Mesenchymal stem cell (in vitro differentiated cells and primary cell): ENCODE measurements at regions not wholly inside any gene's neighbourhood (a gene's known extent, or its start where the extent isn't known, plus 50 kb on each side); places are given as distances from the start of the nearest gene placed in this dataset.

Source experiments
- DNase-seq: peaks from one replicate; pipeline ENCODE4 v3.0.0-alpha.2; 2013
- H2AFZ ChIP-seq: one replicate; pipeline ENCODE4 v1.6.1; 2013; ENCODE audit warnings: low read depth, mild to moderate bottlenecking, control low read depth, inconsistent platforms, low read length, moderate library complexity
- H2AK5ac ChIP-seq: 2 replicates; pipeline ENCODE4 v1.6.1; 2013; ENCODE audit warnings: low read length, moderate library complexity, mild to moderate bottlenecking, inconsistent platforms; ENCODE audit not compliant: severe bottlenecking
- H2BK120ac ChIP-seq: one replicate; pipeline ENCODE4 v1.6.1; 2013; ENCODE audit warnings: low read depth, mild to moderate bottlenecking, inconsistent platforms, low read length, moderate library complexity
- H2BK12ac ChIP-seq, 2 experiments: one replicate each; pipeline ENCODE4 v1.6.1; 2013; ENCODE audit warnings: inconsistent platforms in 2 of 2, low read length in 2 of 2, mild to moderate bottlenecking in 2 of 2, moderate library complexity in 2 of 2, control low read depth in 1 of 2
- H2BK15ac ChIP-seq: one replicate; pipeline ENCODE4 v1.6.1; 2013; ENCODE audit warnings: mild to moderate bottlenecking, low read depth, inconsistent platforms; ENCODE audit not compliant: poor library complexity, severe bottlenecking
- H2BK5ac ChIP-seq: 2 replicates; pipeline ENCODE4 v1.6.1; 2013; ENCODE audit warnings: low read depth, mild to moderate bottlenecking, low read length, control low read depth, inconsistent platforms; ENCODE audit not compliant: poor library complexity, severe bottlenecking
- H3K14ac ChIP-seq, 2 experiments: one replicate each; pipeline ENCODE4 v1.6.1; 2013; ENCODE audit warnings: inconsistent platforms in 2 of 2, low read length in 2 of 2, control low read depth in 1 of 2, mild to moderate bottlenecking in 1 of 2, moderate library complexity in 1 of 2
- H3K18ac ChIP-seq, 2 experiments: one replicate each; pipeline ENCODE4 v1.6.1; 2013; ENCODE audit warnings: inconsistent platforms in 2 of 2, low read length in 2 of 2, control low read depth in 1 of 2, low read depth in 1 of 2, mild to moderate bottlenecking in 1 of 2
- H3K23ac ChIP-seq, 2 experiments: one replicate each; pipeline ENCODE4 v1.6.1; 2013; ENCODE audit warnings: inconsistent platforms in 2 of 2, low read length in 2 of 2, mild to moderate bottlenecking in 2 of 2, moderate library complexity in 2 of 2, control low read depth in 1 of 2
- H3K27ac ChIP-seq: 2 replicates; pipeline ENCODE4 v1.5.1; 2013; ENCODE audit warnings: mild to moderate bottlenecking, moderate library complexity, low read length, control low read depth, inconsistent platforms; ENCODE audit not compliant: poor library complexity, severe bottlenecking
- H3K27me3 ChIP-seq, 2 experiments: 2 replicates each; pipeline versions ENCODE4 v1.6.1 to v1.7.0; 2013; ENCODE audit warnings: low read length in 2 of 2, mild to moderate bottlenecking in 2 of 2, moderate library complexity in 2 of 2, control low read depth in 1 of 2, inconsistent platforms in 1 of 2; ENCODE audit not compliant: control insufficient read depth in 1 of 2, insufficient read depth in 1 of 2
- H3K36me3 ChIP-seq, 2 experiments: 2 replicates each; pipeline versions ENCODE4 v1.6.1 to v1.7.0; 2013; ENCODE audit warnings: low read length in 2 of 2, control low read depth in 1 of 2, inconsistent platforms in 1 of 2, low read depth in 1 of 2, mild to moderate bottlenecking in 1 of 2; ENCODE audit not compliant: insufficient read depth in 2 of 2, control insufficient read depth in 1 of 2
- H3K4ac ChIP-seq, 2 experiments: one replicate each; pipeline ENCODE4 v1.6.1; 2013; ENCODE audit warnings: inconsistent platforms in 2 of 2, low read length in 2 of 2, mild to moderate bottlenecking in 2 of 2, moderate library complexity in 2 of 2, control low read depth in 1 of 2, low read depth in 1 of 2
- H3K4me1 ChIP-seq: 2 replicates; pipeline ENCODE4 v1.6.1; 2013; ENCODE audit warnings: low read depth, low read length, control low read depth; ENCODE audit not compliant: control insufficient read depth, insufficient read depth
- H3K4me2 ChIP-seq: 2 replicates; pipeline ENCODE4 v1.6.1; 2013; ENCODE audit warnings: low read length, mild to moderate bottlenecking, inconsistent platforms; ENCODE audit not compliant: poor library complexity, severe bottlenecking
- H3K4me3 ChIP-seq, 2 experiments: 2 replicates each; pipeline versions ENCODE4 v1.5.1 to v1.7.0; 2013; ENCODE audit warnings: low read length in 2 of 2, mild to moderate bottlenecking in 2 of 2, control low read depth in 1 of 2, low read depth in 1 of 2; ENCODE audit not compliant: insufficient read depth in 1 of 2
- H3K79me1 ChIP-seq: replicated peaks from 2 replicates; pipeline ENCODE4 v1.6.1; 2013; ENCODE audit warnings: mild to moderate bottlenecking, control low read depth, low read length, inconsistent platforms; ENCODE audit not compliant: poor library complexity, severe bottlenecking
- H3K9ac ChIP-seq: 2 replicates; pipeline ENCODE4 v1.7.0; 2013; ENCODE audit warnings: mild to moderate bottlenecking, low read length, moderate library complexity
- H3K9me3 ChIP-seq: 2 replicates; pipeline ENCODE4 v1.7.0; 2013; ENCODE audit warnings: mild to moderate bottlenecking, low read length; ENCODE audit not compliant: control insufficient read depth
- H4K8ac ChIP-seq: one replicate; pipeline ENCODE4 v1.6.1; 2013; ENCODE audit warnings: inconsistent platforms, mild to moderate bottlenecking, low read length, moderate library complexity
- H4K91ac ChIP-seq: one replicate; pipeline ENCODE4 v1.6.1; 2013; ENCODE audit warnings: mild to moderate bottlenecking, low read length, inconsistent platforms
- WGBS: methylation state at CpG from one replicate; pipeline ENCODE4 v1.1.7; 2013; ENCODE audit warnings: mixed read lengths; 5-methylcytosine and 5-hydroxymethylcytosine counted together

- no peak overlapping the region for H3K23ac ChIP-seq
- H3K4me3 ChIP-seq: peak overlapping the region in 1 of 2 experiments; percentile 64
- no peak overlapping the region for H2BK15ac ChIP-seq
- no peak overlapping the region for H3K4ac ChIP-seq
- H3K9me3 ChIP-seq: no peaks in the 10 kb centered on the region
- no peak overlapping the region for H3K4me2 ChIP-seq
- H2AFZ ChIP-seq: no peak overlapping the region
- no peaks in the 10 kb centered on the region for H3K36me3 ChIP-seq
- H2BK5ac ChIP-seq: no peak overlapping the region
- H2BK120ac ChIP-seq: no peak overlapping the region
- H4K8ac ChIP-seq: no peak overlapping the region
- WGBS: 41% methylated on average over 2 of the region's 2 CpGs
- peak overlapping the region; percentile 34 for H3K9ac ChIP-seq
- H2AK5ac ChIP-seq: no peak overlapping the region
- H3K27ac ChIP-seq: no peak overlapping the region
- no peaks in the 10 kb centered on the region for H3K79me1 ChIP-seq
- peak; percentile 56 for DNase-seq
- no peaks in the 10 kb centered on the region for H3K4me1 ChIP-seq
- H4K91ac ChIP-seq: no peak overlapping the region
- H3K18ac ChIP-seq: peak overlapping the region in 1 of 2 experiments; percentile 72
- H2BK12ac ChIP-seq: no peak overlapping the region
- H3K14ac ChIP-seq: no peak overlapping the region
- peaks cover 0 to 3% of the 10 kb centered on the region in 2 experiments for H3K27me3 ChIP-seq
Observed at GRCh38 chr2:75309596-75310463, 110.5 kb upstream of the TACR1 start.

GRCh38 chr2:75303227-75303626 is 103.9 kb upstream of the TACR1 start:
- no peak overlapping the region for H2BK5ac ChIP-seq
- no peak overlapping the region for H2BK120ac ChIP-seq
- H3K4me1 ChIP-seq: no peaks in the 10 kb centered on the region
- H3K36me3 ChIP-seq: no peaks in the 10 kb centered on the region
- no peak overlapping the region for H2AFZ ChIP-seq
- H3K4ac ChIP-seq: no peak overlapping the region
- H2BK12ac ChIP-seq: no peak overlapping the region
- H2BK15ac ChIP-seq: no peak overlapping the region
- no peak overlapping the region for H3K4me2 ChIP-seq
- H4K91ac ChIP-seq: no peak overlapping the region
- no peak overlapping the region for H3K14ac ChIP-seq
- no peaks in the 10 kb centered on the region for H3K79me1 ChIP-seq
- 86% methylated on average over 1 of the region's 1 CpG for WGBS
- H3K23ac ChIP-seq: no peak overlapping the region
- no peak overlapping the region for H4K8ac ChIP-seq
- no peak for DNase-seq
- H3K9ac ChIP-seq: no peak overlapping the region
- H2AK5ac ChIP-seq: no peak overlapping the region
- no peak overlapping the region for H3K4me3 ChIP-seq
- H3K18ac ChIP-seq: no peak overlapping the region
- H3K27me3 ChIP-seq: no peaks in the 10 kb centered on the region
- H3K27ac ChIP-seq: no peak overlapping the region
- peaks cover 3% of the 10 kb centered on the region for H3K9me3 ChIP-seq

- DNase-seq: no peak
- Histone ChIP-seq H3K27me3 (no peaks in the 10 kb centered on the region), H4K91ac (no peak overlapping the region), H3K4me1 (no peaks in the 10 kb centered on the region), H3K18ac (no peak overlapping the region), H3K9ac (no peak overlapping the region), H2BK12ac (no peak overlapping the region), H3K14ac (no peak overlapping the region), H3K79me1 (no peaks in the 10 kb centered on the region), H3K4me3 (no peak overlapping the region), H2BK5ac (no peak overlapping the region), H2BK15ac (no peak overlapping the region), H3K36me3 (no peaks in the 10 kb centered on the region), H4K8ac (no peak overlapping the region), H3K23ac (no peak overlapping the region), H3K4ac (no peak overlapping the region), H2AFZ (no peak overlapping the region), H3K27ac (no peak overlapping the region), H2AK5ac (no peak overlapping the region), H3K4me2 (no peak overlapping the region), H3K9me3 (no peaks in the 10 kb centered on the region), H2BK120ac (no peak overlapping the region)
- no CpG with 5 or more reads among the region's 1 CpG for WGBS
Observed at GRCh38 chr2:75294362-75294761, 95.0 kb upstream of the TACR1 start.

GRCh38 chr2:75292826-75293225 is 93.5 kb upstream of the TACR1 start:
- no peak overlapping the region for H3K27ac ChIP-seq
- no peaks in the 10 kb centered on the region for H3K79me1 ChIP-seq
- H2BK12ac ChIP-seq: no peak overlapping the region
- H3K4ac ChIP-seq: no peak overlapping the region
- no peak overlapping the region for H3K9ac ChIP-seq
- H3K4me3 ChIP-seq: no peak overlapping the region
- H2AFZ ChIP-seq: no peak overlapping the region
- no peak overlapping the region for H3K18ac ChIP-seq
- no peak overlapping the region for H4K8ac ChIP-seq
- no peak overlapping the region for H2BK5ac ChIP-seq
- no peaks in the 10 kb centered on the region for H3K36me3 ChIP-seq
- H3K14ac ChIP-seq: no peak overlapping the region
- H3K4me2 ChIP-seq: no peak overlapping the region
- no peak overlapping the region for H2BK120ac ChIP-seq
- no peak for DNase-seq
- H3K9me3 ChIP-seq: no peaks in the 10 kb centered on the region
- H2BK15ac ChIP-seq: no peak overlapping the region
- no peak overlapping the region for H4K91ac ChIP-seq
- no peaks in the 10 kb centered on the region for H3K27me3 ChIP-seq
- H3K4me1 ChIP-seq: no peaks in the 10 kb centered on the region
- H2AK5ac ChIP-seq: no peak overlapping the region
- no CpG with 5 or more reads among the region's 1 CpG for WGBS
- H3K23ac ChIP-seq: no peak overlapping the region
